ENCODE measurements at regions not wholly inside any gene's neighbourhood (a gene's known extent, or its start where the extent isn't known, plus 50 kb on each side); places are given as distances from the start of the nearest gene placed in this dataset.

GRCh38 chr2:239756031-239756789 is 268.9 kb downstream of the NDUFA10 start:
- no peaks in the 10 kb centered on the region for H3K36me3 ChIP-seq
- H3K4me1 ChIP-seq (ENCODE audit: control insufficient read depth in 1 of 2, insufficient read depth in 1 of 2, low read depth in 1 of 2, low read length in 1 of 2) = peaks cover 17 to 20% of the 10 kb centered on the region in 2 experiments
- no peak overlapping the region for H3K27ac ChIP-seq
- no peaks in the 10 kb centered on the region for H3K9me3 ChIP-seq
- TF ChIP-seq, protein P1, sequence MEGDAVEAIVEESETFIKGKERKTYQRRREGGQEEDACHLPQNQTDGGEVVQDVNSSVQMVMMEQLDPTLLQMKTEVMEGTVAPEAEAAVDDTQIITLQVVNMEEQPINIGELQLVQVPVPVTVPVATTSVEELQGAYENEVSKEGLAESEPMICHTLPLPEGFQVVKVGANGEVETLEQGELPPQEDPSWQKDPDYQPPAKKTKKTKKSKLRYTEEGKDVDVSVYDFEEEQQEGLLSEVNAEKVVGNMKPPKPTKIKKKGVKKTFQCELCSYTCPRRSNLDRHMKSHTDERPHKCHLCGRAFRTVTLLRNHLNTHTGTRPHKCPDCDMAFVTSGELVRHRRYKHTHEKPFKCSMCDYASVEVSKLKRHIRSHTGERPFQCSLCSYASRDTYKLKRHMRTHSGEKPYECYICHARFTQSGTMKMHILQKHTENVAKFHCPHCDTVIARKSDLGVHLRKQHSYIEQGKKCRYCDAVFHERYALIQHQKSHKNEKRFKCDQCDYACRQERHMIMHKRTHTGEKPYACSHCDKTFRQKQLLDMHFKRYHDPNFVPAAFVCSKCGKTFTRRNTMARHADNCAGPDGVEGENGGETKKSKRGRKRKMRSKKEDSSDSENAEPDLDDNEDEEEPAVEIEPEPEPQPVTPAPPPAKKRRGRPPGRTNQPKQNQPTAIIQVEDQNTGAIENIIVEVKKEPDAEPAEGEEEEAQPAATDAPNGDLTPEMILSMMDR (IDR thresholded peaks at IDR 0.05) = no peak
- H3K27me3 ChIP-seq = peaks cover 31% of the 10 kb centered on the region
- H3K4me3 ChIP-seq (ENCODE audit: low read depth in 1 of 2, low read length in 1 of 2) = no peak overlapping the region

DNA sequence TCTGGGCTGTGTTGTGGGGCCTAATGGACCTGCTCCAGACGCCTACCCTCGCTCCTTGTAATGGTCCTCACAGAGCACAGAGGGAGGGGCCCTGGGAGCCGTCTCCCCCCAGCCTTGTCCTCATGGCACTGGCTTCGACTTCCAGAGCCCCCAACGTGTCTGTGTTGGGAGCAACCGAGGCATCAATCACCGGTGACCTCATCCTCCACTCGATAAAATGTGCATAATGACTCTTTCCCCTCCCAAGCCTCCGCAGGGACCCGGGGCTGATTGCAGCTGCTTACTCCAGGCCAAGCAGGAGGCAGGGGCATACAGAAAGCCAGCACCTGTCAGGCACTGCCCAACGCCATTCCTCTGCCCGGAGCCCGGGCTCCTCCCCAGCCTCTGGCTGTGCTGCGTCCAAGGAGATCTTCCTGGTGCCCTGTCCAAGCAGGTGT is 271.7 kb downstream of the NDUFA10 start:
- H3K36me3 ChIP-seq = no peaks in the 10 kb centered on the region
- TF ChIP-seq, protein P1 (IDR thresholded peaks at IDR 0.05) = no peak

DNA sequence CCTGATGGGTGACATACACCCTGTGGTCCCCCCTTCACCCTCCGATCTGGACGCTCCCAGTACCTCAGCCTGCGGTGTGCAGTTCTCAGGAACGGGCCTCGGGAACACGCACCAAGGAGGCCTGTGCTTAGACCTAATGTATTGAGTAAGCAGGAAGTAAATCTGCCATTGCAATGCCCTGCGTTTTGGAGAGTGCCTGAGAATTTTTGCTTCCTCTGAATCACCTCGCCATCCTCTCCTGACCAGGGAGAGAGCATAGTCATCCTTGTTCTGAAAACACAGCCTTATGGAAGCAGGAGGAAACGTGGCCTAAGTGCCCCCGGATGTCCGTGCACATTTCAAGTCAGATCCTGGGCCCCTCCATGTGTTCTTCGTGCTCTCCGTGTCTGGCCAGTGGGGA is 272.2 kb downstream of the NDUFA10 start:
- Histone ChIP-seq H3K27ac (no peak overlapping the region), H3K4me3 (ENCODE audit: low read depth in 1 of 2, low read length in 1 of 2) (no peak overlapping the region), H3K27me3 (peaks cover 26% of the 10 kb centered on the region), H3K9me3 (no peaks in the 10 kb centered on the region), H3K4me1 (ENCODE audit: control insufficient read depth in 1 of 2, insufficient read depth in 1 of 2, low read depth in 1 of 2, low read length in 1 of 2) (peaks cover 17 to 20% of the 10 kb centered on the region in 2 experiments), H3K36me3 (no peaks in the 10 kb centered on the region)
- TF ChIP-seq, protein P1 (IDR thresholded peaks at IDR 0.05) = no peak

More for the DNA sequence above, 271.7 kb downstream of the NDUFA10 start:
- H3K4me1 ChIP-seq (ENCODE audit: control insufficient read depth in 1 of 2, insufficient read depth in 1 of 2, low read depth in 1 of 2, low read length in 1 of 2) = peaks cover 17 to 20% of the 10 kb centered on the region in 2 experiments
- H3K27me3 ChIP-seq = peaks cover 28% of the 10 kb centered on the region
- H3K4me3 ChIP-seq (ENCODE audit: low read depth in 1 of 2, low read length in 1 of 2) = no peak overlapping the region
- no peaks in the 10 kb centered on the region for H3K9me3 ChIP-seq
- H3K27ac ChIP-seq = no peak overlapping the region

GRCh38 chr2:239751679-239752355 is 273.3 kb downstream of the NDUFA10 start:
- peaks cover 19% of the 10 kb centered on the region for H3K27me3 ChIP-seq
- TF ChIP-seq, protein P1 (IDR thresholded peaks at IDR 0.05) = no peak
- no peaks in the 10 kb centered on the region for H3K36me3 ChIP-seq
- no peak overlapping the region for H3K4me3 ChIP-seq (ENCODE audit: low read depth in 1 of 2, low read length in 1 of 2)
- H3K4me1 ChIP-seq (ENCODE audit: control insufficient read depth in 1 of 2, insufficient read depth in 1 of 2, low read depth in 1 of 2, low read length in 1 of 2) = peaks cover 17 to 20% of the 10 kb centered on the region in 2 experiments
- H3K9me3 ChIP-seq = no peaks in the 10 kb centered on the region
- H3K27ac ChIP-seq = no peak overlapping the region

DNA sequence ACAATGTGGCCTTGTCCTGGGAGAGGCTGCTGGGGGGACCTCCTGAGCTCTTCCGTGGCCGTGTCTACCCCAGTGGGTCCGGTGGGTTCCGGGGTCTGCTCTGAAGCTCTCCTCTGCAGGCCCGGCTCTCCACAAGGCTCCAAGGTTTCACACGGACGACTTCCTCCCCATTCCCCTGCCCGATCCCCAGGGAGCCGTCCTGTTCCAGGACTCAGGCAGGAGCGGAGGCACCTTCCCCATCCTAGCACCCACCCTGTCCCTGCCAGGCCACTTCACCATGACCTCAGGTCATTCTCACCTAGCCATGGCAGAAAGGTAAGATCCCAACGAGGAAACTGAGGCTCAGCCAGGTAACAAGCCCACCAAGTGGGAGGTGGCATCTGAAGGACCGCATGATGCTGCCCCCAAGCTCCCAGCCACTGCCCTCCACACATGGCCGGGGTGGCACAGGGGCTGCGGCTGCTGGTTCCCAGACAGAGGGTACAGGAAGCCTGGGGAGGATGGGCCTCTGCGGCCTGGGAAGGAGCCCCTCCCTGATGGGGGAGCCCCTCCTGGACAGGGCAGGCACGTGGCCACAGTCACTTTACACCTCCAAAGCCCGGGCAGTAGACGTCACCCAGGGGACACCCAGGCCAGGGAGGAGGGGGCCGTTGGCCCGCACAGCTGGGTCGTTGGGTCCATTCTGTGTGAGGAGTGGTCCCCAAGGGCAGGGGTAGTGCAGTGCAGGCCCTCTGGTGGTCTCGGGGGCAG is 274.0 kb downstream of the NDUFA10 start:
- Histone ChIP-seq H3K9me3 (no peaks in the 10 kb centered on the region), H3K4me1 (ENCODE audit: control insufficient read depth in 1 of 2, insufficient read depth in 1 of 2, low read depth in 1 of 2, low read length in 1 of 2) (peaks cover 17 to 20% of the 10 kb centered on the region in 2 experiments), H3K4me3 (ENCODE audit: low read depth in 1 of 2, low read length in 1 of 2) (no peak overlapping the region), H3K27me3 (peaks cover 14% of the 10 kb centered on the region), H3K27ac (no peak overlapping the region), H3K36me3 (no peaks in the 10 kb centered on the region)
- TF ChIP-seq, protein P1 (IDR thresholded peaks at IDR 0.05) = no peak
